ENCODE measurements at regions not wholly inside any gene's neighbourhood (a gene's known extent, or its start where the extent isn't known, plus 50 kb on each side); places are given as distances from the start of the nearest gene placed in this dataset.

- DNase-seq: no peak
- Mint-ChIP-seq H3K9me3 (no peaks in the 10 kb centered on the region), H3K27ac (no peak overlapping the region), H3K36me3 (no peaks in the 10 kb centered on the region), H3K27me3 (no peaks in the 10 kb centered on the region), H3K4me3 (no peak overlapping the region), H3K4me1 (no peaks in the 10 kb centered on the region)
- CTCF ChIA-PET: no interaction called here
Observed at GRCh38 chr9:86723346-86723745, 224.0 kb downstream of the GAS1 start.

DNA sequence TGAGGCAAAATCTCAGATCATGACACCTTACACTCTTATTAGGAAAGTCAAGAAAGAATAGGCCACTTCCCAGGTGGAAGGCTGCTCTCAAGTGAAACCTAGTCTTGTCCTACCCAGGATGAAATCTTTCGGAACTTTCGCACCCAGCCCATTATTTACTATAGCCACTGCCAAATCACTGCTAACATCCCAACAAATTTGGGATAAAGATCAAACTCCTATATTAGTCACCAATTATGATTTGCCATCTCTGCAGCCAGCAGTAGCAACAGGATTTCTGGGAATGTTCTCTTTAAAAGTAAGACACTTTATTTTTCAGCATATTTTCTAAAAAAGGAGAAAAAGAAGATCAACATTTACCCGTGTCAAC is 224.6 kb downstream of the GAS1 start:
- DNase-seq: no peak
- Mint-ChIP-seq H3K27me3 (no peaks in the 10 kb centered on the region), H3K4me3 (no peak overlapping the region), H3K36me3 (no peaks in the 10 kb centered on the region), H3K4me1 (no peaks in the 10 kb centered on the region), H3K9me3 (no peaks in the 10 kb centered on the region), H3K27ac (no peak overlapping the region)
- CTCF ChIA-PET: no interaction called here

GRCh38 chr9:86721843-86722705 is 225.2 kb downstream of the GAS1 start:
- CTCF ChIA-PET: no interaction called here
- Mint-ChIP-seq H3K4me3 (no peak overlapping the region), H3K27me3 (no peaks in the 10 kb centered on the region), H3K36me3 (no peaks in the 10 kb centered on the region), H3K4me1 (no peaks in the 10 kb centered on the region), H3K27ac (no peak overlapping the region), H3K9me3 (no peaks in the 10 kb centered on the region)
- no peak for DNase-seq

GRCh38 chr9:86721226-86721781 is 226.0 kb downstream of the GAS1 start:
- CTCF ChIA-PET: no interaction called here
- no peaks in the 10 kb centered on the region for H3K9me3 Mint-ChIP-seq
- H3K4me1 Mint-ChIP-seq: no peaks in the 10 kb centered on the region

DNA sequence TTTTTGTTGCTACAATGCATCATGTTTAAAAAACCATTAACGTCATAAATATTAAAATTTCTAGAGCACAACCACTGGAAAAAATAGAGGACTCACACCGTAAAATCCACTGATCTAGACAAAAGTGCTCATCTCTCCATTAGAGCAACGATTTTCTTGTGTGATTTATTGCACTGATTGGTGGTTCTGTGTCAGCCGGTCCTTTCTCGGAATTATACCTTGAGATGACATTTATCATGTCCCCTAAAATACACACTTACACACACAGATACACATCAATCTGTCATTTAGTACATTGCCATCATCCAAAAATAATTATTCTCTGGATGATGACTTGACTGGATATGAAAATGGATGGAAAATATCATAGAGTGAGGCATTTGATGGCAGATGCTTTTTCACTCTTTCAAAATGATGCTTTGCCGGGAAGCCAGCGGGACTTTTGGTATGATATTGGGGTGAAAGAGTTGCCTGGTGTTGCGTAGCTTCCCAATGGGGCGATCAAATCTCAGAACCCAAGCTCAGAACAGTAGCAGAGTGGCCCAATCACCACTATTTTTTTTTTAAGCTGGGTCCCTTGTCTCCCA is 226.6 kb downstream of the GAS1 start:
- Mint-ChIP-seq H3K9me3 (no peaks in the 10 kb centered on the region), H3K4me3 (no peak overlapping the region), H3K36me3 (no peaks in the 10 kb centered on the region), H3K27me3 (no peaks in the 10 kb centered on the region), H3K4me1 (no peaks in the 10 kb centered on the region), H3K27ac (no peak overlapping the region)
- CTCF ChIA-PET: no interaction called here
- DNase-seq: no peak

More at GRCh38 chr9:86721226-86721781, 226.0 kb downstream of the GAS1 start:
- Mint-ChIP-seq H3K27ac (no peak overlapping the region), H3K36me3 (no peaks in the 10 kb centered on the region), H3K4me3 (no peak overlapping the region), H3K27me3 (no peaks in the 10 kb centered on the region)
- DNase-seq: no peak

DNA sequence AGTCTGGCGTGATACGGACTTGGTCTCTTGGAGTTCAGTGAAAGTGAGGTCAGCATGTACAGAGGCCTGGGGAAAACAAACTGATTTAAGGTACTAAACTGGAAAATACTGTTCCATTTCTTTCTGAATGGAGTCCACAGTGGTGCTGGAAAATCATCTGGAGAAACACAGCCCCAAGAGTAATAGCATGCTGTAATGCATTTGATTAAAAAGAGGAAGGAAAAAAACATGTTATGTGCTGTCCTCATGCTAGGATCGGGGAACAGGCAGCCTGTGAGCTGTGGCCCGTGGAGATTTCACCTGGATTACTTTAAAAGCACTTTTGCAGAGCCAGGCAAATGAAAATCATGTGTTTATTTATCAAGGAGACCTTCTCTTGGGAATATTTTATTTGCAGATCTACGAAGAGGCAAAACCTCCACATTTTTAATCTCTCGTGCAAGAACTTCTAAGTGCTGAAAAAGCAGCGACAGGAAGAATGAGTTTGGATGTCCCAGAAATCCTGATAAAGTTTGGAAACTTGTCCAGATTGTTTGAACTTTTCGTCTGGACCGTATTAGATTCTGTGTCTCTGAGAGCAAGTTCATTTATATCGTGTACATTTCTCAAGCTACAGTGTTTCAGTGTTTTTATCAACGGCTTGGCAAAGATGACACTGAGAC is 228.8 kb downstream of the GAS1 start:
- DNase-seq: no peak
- CTCF ChIA-PET: no interaction called here
- Mint-ChIP-seq H3K27ac (no peak overlapping the region), H3K4me1 (no peaks in the 10 kb centered on the region), H3K9me3 (no peaks in the 10 kb centered on the region), H3K36me3 (no peaks in the 10 kb centered on the region), H3K4me3 (no peak overlapping the region), H3K27me3 (no peaks in the 10 kb centered on the region)

DNA sequence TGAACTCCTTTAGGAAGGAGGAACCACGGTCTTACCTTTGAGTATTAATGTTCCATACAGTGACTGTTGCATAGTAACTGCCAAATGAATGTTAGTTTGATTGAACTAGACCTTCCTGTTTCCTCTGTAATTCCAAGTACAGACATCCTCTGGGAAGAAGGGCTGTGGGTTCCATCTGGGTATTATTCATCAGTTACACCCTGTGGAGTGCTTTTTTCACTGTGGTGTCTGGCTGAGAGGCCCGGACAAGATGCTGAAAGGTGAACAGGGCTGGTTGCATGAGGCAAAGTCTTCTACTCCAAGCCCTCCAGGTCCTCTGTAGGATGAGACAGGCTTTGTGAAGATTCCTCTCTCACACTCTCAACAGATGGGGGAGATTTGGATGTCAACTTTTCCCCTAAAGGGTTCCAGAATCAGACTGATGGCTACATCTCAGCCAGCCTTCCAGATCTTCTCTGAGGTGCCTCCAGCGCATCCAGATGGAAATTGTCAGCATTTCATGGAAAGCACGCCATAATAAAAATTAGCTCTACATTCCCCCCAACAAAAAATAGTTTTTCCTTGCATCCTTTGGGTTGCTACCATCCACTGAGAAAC is 230.9 kb downstream of the GAS1 start:
- H3K4me3 Mint-ChIP-seq: no peak overlapping the region
- H3K27ac Mint-ChIP-seq: no peak overlapping the region
- H3K9me3 Mint-ChIP-seq: no peaks in the 10 kb centered on the region
- H3K27me3 Mint-ChIP-seq: no peaks in the 10 kb centered on the region
- DNase-seq: no peak
- no peaks in the 10 kb centered on the region for H3K36me3 Mint-ChIP-seq
- CTCF ChIA-PET: no interaction called here
- no peaks in the 10 kb centered on the region for H3K4me1 Mint-ChIP-seq

DNA sequence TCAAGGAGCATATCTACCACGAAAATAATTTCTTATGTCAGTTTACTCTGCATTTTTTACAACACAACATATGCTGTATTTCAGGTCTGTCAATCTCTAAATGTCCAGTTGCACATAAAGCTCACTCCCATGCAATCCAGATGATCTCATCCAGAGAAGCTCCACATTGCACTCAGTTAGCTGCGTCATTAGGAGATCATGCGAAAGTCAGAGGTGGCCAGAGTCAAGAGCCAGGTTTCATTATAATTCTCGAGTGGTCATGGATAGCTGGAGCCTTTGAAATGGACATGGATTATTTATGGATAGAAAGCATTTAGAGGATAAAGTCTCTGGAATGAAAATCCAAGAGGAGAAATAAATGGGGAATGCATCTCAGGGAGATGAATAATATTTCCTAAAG is 232.3 kb downstream of the GAS1 start:
- no peaks in the 10 kb centered on the region for H3K36me3 Mint-ChIP-seq
- no peaks in the 10 kb centered on the region for H3K27me3 Mint-ChIP-seq
- no peaks in the 10 kb centered on the region for H3K9me3 Mint-ChIP-seq
- H3K4me3 Mint-ChIP-seq: no peak overlapping the region
- CTCF ChIA-PET: no interaction called here
- no peak overlapping the region for H3K27ac Mint-ChIP-seq
- no peaks in the 10 kb centered on the region for H3K4me1 Mint-ChIP-seq
- no peak for DNase-seq

DNA sequence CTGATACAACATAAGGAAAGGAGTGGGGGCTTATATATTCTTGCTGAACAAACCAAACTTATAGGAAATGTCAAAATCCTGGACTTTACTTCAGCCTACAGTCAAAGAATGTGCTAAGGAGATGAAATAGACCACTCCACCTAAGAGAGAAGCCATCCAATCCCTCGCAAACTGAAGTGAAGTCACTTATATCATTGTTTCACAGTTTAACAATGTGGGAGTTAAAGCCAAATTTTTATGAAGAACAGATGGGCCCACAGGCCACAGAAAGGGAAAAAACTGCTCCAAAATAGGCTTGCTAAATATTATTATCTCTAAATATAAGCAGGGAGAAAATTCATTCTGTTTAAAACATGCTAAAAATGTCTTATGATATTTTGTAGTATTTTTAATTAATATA is 233.3 kb downstream of the GAS1 start:
- Mint-ChIP-seq H3K36me3 (no peaks in the 10 kb centered on the region), H3K4me1 (no peaks in the 10 kb centered on the region), H3K4me3 (no peak overlapping the region), H3K9me3 (no peaks in the 10 kb centered on the region), H3K27ac (no peak overlapping the region), H3K27me3 (no peaks in the 10 kb centered on the region)
- no peak for DNase-seq
- CTCF ChIA-PET: no interaction called here

- CTCF ChIA-PET: no interaction called here
- Mint-ChIP-seq H3K36me3 (no peaks in the 10 kb centered on the region), H3K27ac (no peak overlapping the region), H3K4me1 (no peaks in the 10 kb centered on the region), H3K9me3 (no peaks in the 10 kb centered on the region), H3K4me3 (no peak overlapping the region), H3K27me3 (no peaks in the 10 kb centered on the region)
- DNase-seq: no peak
Observed at GRCh38 chr9:86713470-86713869, 233.8 kb downstream of the GAS1 start.

GRCh38 chr9:86708918-86709835 is 238.1 kb downstream of the GAS1 start:
- CTCF ChIA-PET: no interaction called here
- Mint-ChIP-seq H3K4me1 (no peaks in the 10 kb centered on the region), H3K27me3 (no peaks in the 10 kb centered on the region), H3K36me3 (no peaks in the 10 kb centered on the region), H3K27ac (no peak overlapping the region), H3K9me3 (no peaks in the 10 kb centered on the region), H3K4me3 (no peak overlapping the region)
- DNase-seq: no peak

DNA sequence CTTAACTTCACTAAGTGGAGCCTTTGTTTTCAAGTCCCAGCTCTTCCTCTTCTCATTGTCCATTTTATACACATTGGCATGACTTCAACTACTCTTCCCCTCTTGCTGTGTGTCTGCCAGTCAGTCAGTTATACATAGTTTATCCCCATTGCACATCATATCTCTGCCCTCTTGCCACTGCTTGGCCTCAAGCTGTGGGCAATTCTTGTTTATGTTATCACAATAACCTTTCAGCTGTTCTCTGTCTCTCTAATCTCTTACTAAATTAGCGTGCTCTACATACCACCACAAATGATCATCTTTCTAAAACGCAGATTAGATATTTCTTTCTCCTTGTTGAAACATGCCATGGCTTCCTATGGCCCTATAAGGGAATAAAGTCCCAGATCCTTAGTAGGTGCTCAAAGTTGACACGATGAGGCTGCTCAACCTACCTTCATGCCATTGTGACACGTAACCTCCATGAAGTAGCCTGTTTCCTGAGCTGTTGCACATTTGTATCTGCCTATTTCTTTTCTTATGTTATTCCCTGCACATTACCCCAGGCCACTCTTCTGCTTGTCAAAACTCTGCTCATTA is 239.3 kb downstream of the GAS1 start:
- Mint-ChIP-seq H3K27ac (no peak overlapping the region), H3K4me1 (no peaks in the 10 kb centered on the region), H3K9me3 (no peaks in the 10 kb centered on the region), H3K4me3 (no peak overlapping the region), H3K36me3 (no peaks in the 10 kb centered on the region), H3K27me3 (no peaks in the 10 kb centered on the region)
- no peak for DNase-seq
- CTCF ChIA-PET: interaction anchor here (1.0 kb wide), 1 partner anchor 667 kb away, joined by 3 read pairs; no protein-coding TSS in a partner anchor

DNA sequence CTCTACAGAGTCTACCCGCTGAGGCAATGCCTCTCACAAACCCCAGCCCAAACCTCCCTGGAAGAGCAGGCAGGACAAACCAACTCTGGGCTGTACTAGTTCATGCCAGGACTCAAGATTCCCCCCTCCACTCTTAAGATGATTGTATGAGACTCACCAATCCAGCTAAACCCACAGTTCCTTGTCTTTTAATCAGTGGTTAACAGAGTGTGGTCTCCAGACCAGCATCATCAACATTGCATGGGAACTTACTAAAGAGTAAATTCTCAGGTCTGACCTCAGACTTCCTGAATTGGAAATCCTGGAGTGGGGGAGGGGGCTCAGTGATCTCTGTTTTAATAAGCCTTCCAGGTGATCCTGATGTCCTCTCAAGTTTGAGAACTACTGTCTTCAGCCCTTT is 240.9 kb downstream of the GAS1 start:
- Mint-ChIP-seq H3K27ac (no peak overlapping the region), H3K4me3 (no peak overlapping the region), H3K36me3 (no peaks in the 10 kb centered on the region), H3K4me1 (no peaks in the 10 kb centered on the region), H3K27me3 (no peaks in the 10 kb centered on the region), H3K9me3 (no peaks in the 10 kb centered on the region)
- CTCF ChIA-PET: no interaction called here
- DNase-seq: no peak

Data from activated naive CD4-positive, alpha-beta T cell treated with anti-CD3 and anti-CD28 coated beads, Interleukin-2, amount 10 ng/mL, durations not matched to agents 7 days and 5 days (primary cell).